ENCODE measurements at regions not wholly inside any gene's neighbourhood (a gene's known extent, or its start where the extent isn't known, plus 50 kb on each side); places are given as distances from the start of the nearest gene placed in this dataset.
A peak's percentile ranks its signal among the peaks of the same experiment; 100 is the strongest.

GRCh38 chr1:112316254-112316913 is 79.6 kb upstream of the CTTNBP2NL start:
- peak overlapping the region; percentile 41 for H3K27ac ChIP-seq
- H3K4me3 ChIP-seq: no peak overlapping the region
- H3K9me3 ChIP-seq: no peaks in the 10 kb centered on the region
- no peaks in the 10 kb centered on the region for H3K4me1 ChIP-seq
- intact Hi-C loops (cut with DNase I): no loop called here
- no peaks in the 10 kb centered on the region for H3K36me3 ChIP-seq
- no peak overlapping the region for H3K9ac ChIP-seq (ENCODE audit: low read depth in 2 of 2, low read length in 2 of 2)
- no peak for DNase-seq
- H3K27me3 ChIP-seq: no peaks in the 10 kb centered on the region
- TF ChIP-seq, protein P1, sequence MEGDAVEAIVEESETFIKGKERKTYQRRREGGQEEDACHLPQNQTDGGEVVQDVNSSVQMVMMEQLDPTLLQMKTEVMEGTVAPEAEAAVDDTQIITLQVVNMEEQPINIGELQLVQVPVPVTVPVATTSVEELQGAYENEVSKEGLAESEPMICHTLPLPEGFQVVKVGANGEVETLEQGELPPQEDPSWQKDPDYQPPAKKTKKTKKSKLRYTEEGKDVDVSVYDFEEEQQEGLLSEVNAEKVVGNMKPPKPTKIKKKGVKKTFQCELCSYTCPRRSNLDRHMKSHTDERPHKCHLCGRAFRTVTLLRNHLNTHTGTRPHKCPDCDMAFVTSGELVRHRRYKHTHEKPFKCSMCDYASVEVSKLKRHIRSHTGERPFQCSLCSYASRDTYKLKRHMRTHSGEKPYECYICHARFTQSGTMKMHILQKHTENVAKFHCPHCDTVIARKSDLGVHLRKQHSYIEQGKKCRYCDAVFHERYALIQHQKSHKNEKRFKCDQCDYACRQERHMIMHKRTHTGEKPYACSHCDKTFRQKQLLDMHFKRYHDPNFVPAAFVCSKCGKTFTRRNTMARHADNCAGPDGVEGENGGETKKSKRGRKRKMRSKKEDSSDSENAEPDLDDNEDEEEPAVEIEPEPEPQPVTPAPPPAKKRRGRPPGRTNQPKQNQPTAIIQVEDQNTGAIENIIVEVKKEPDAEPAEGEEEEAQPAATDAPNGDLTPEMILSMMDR (IDR thresholded peaks at IDR 0.05): no peak

GRCh38 chr1:112317140-112317539 is 78.9 kb upstream of the CTTNBP2NL start:
- TF ChIP-seq, protein P1 (IDR thresholded peaks at IDR 0.05): no peak
- Histone ChIP-seq H3K36me3 (no peaks in the 10 kb centered on the region), H3K4me3 (no peak overlapping the region), H3K9me3 (no peaks in the 10 kb centered on the region), H3K27me3 (no peaks in the 10 kb centered on the region), H3K9ac (ENCODE audit: low read depth in 2 of 2, low read length in 2 of 2) (no peak overlapping the region), H3K27ac (peak overlapping the region; percentile 41), H3K4me1 (no peaks in the 10 kb centered on the region)
- intact Hi-C loops (cut with DNase I): no loop called here
- no peak for DNase-seq

DNA sequence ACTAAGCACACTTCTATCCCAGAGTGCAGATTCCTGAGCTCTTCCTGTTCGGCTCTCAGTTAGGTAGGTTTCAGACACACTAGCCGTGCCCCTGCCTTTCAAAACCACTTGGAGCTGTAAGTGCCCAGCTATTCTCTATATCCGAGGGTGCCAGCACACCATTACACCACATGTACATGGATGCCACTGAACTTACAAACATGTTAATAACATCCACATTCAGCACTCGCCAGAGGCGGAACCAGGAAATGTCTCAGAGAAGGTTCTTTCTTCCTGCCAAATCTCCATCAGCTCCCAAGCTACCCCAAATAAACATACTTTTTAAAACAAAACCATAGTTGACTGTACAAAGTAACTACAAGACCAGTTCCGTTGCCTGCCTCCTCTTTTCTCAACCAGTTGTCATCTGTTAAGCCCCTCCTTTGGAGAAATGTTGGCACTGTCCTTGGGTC is 78.4 kb upstream of the CTTNBP2NL start:
- Histone ChIP-seq H3K9me3 (no peaks in the 10 kb centered on the region), H3K27me3 (no peaks in the 10 kb centered on the region), H3K27ac (peak overlapping the region; percentile 41), H3K4me1 (no peaks in the 10 kb centered on the region), H3K36me3 (no peaks in the 10 kb centered on the region), H3K4me3 (no peak overlapping the region), H3K9ac (ENCODE audit: low read depth in 2 of 2, low read length in 2 of 2) (no peak overlapping the region)
- intact Hi-C loops (cut with DNase I): no loop called here
- DNase-seq: no peak
- TF ChIP-seq, protein P1 (IDR thresholded peaks at IDR 0.05): no peak

DNA sequence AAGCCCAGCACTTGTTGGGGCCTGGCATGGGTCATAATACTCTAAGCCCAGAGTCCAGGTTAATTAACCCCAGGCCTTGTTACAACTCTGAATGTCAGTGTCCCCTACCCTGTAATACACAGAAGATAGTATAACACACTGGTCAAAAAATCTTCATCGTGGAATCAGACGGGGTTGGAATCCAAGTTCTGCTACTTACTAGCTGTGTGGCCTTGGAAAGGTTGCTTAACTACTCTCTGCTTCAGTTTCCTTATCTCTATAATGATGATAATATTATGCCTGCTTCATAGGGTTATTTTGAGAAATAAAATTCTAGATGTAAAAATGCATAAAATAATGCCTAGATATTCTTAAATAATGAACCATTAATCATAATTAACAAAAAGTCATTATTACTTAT is 77.8 kb upstream of the CTTNBP2NL start:
- H3K27ac ChIP-seq: peak overlapping the region; percentile 41
- no peak overlapping the region for H3K4me3 ChIP-seq
- H3K4me1 ChIP-seq: no peaks in the 10 kb centered on the region
- H3K36me3 ChIP-seq: no peaks in the 10 kb centered on the region
- no peak for DNase-seq
- TF ChIP-seq, protein P1 (IDR thresholded peaks at IDR 0.05): no peak
- H3K9me3 ChIP-seq: no peaks in the 10 kb centered on the region
- no peak overlapping the region for H3K9ac ChIP-seq (ENCODE audit: low read depth in 2 of 2, low read length in 2 of 2)
- intact Hi-C loops (cut with DNase I): no loop called here
- no peaks in the 10 kb centered on the region for H3K27me3 ChIP-seq

DNA sequence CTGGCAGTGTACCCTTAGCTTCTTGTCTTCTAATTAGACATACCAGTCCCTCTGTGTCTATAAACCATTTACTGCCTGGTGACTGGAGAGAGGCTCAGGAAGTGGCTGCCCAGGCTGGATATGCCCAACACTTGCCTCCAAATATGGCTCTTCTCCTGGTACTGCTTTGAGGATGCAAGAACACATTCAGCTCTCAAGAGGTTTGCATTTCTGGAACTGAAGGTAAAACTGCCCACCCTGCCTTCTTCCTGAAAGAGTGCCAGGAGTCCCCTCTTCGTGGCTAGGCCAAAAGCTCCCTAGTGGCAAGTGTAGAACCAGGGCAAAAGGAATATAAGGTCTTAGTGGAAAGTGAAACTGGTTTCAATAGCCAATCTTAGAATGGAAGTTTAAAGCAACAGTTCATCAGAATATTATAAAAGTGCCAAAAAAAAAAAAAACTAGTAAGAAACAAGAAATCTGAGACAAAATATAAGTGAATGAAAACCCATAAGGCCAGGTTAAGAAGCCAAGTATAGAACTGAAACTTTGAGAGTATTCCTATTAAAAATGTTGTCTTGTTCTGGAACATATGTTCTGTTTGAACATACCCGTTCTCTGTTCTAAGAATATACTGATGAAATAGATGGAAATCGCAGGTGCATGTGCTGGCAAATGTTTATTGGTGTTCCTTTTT is 77.2 kb upstream of the CTTNBP2NL start:
- Histone ChIP-seq H3K4me3 (no peak overlapping the region), H3K27me3 (no peaks in the 10 kb centered on the region), H3K27ac (no peak overlapping the region), H3K9me3 (no peaks in the 10 kb centered on the region), H3K36me3 (no peaks in the 10 kb centered on the region), H3K9ac (ENCODE audit: low read depth in 2 of 2, low read length in 2 of 2) (no peak overlapping the region), H3K4me1 (no peaks in the 10 kb centered on the region)
- TF ChIP-seq, protein P1 (IDR thresholded peaks at IDR 0.05): no peak
- no peak for DNase-seq
- intact Hi-C loops (cut with DNase I): no loop called here
